Cardiac fibroblast (primary cell): ENCODE measurements at regions not wholly inside any gene's neighbourhood (a gene's known extent, or its start where the extent isn't known, plus 50 kb on each side); places are given as distances from the start of the nearest gene placed in this dataset.

Experiments used
- DNase-seq, 2 donors: peaks; one replicate each; pipeline versions ENCODE4 v3.0.0 to v3.0.0-alpha.2; 2010; ENCODE audit warnings: low read depth in 2 of 2
- H3K4me3 ChIP-seq, 2 donors: replicated peaks in 1 of 2; 1 replicate in 1 of 2; 2 replicates in 1 of 2; pipeline ENCODE4 v1.5.1; 2011; ENCODE audit warnings: low read depth in 2 of 2, low read length in 2 of 2, mild to moderate bottlenecking in 2 of 2, moderate library complexity in 1 of 2
- CTCF ChIP-seq: IDR thresholded peaks from one replicate; pipeline ENCODE4 v1.5.1; 2011; ENCODE audit warnings: low read depth, mild to moderate bottlenecking, low read length, inconsistent platforms

GRCh38 chr5:23330726-23331125 is 176.7 kb upstream of the PRDM9 start:
- peak in 1 of 2 donors; percentile 17 for DNase-seq
- no peak for TF ChIP-seq CTCF
- H3K4me3 ChIP-seq = no peak overlapping the region

GRCh38 chr5:23319901-23320300 is 187.5 kb upstream of the PRDM9 start:
- no peak overlapping the region for H3K4me3 ChIP-seq
- DNase-seq = no peak
- no peak for TF ChIP-seq CTCF

- peak in 1 of 2 donors; percentile 4 for DNase-seq
- no peak overlapping the region for H3K4me3 ChIP-seq
- no peak for TF ChIP-seq CTCF
These were observed 188.4 kb upstream of the PRDM9 start for GRCh38 chr5:23318960-23319359.

GRCh38 chr5:23318166-23318565 is 189.2 kb upstream of the PRDM9 start:
- no peak overlapping the region for H3K4me3 ChIP-seq
- no peak for TF ChIP-seq CTCF
- DNase-seq = peak in 1 of 2 donors; percentile 2

GRCh38 chr5:23316060-23316591 is 191.3 kb upstream of the PRDM9 start:
- DNase-seq = no peak
- H3K4me3 ChIP-seq = no peak overlapping the region
- TF ChIP-seq CTCF = no peak

GRCh38 chr5:23314827-23315226 is 192.6 kb upstream of the PRDM9 start:
- no peak for TF ChIP-seq CTCF
- peak; percentile 15 to 76 for DNase-seq
- no peak overlapping the region for H3K4me3 ChIP-seq

- TF ChIP-seq CTCF = no peak
- no peak overlapping the region for H3K4me3 ChIP-seq
- DNase-seq = no peak
These were observed 202.4 kb upstream of the PRDM9 start for GRCh38 chr5:23305055-23305454.
